ENCODE measurements at regions not wholly inside any gene's neighbourhood (a gene's known extent, or its start where the extent isn't known, plus 50 kb on each side); places are given as distances from the start of the nearest gene placed in this dataset.

DNA sequence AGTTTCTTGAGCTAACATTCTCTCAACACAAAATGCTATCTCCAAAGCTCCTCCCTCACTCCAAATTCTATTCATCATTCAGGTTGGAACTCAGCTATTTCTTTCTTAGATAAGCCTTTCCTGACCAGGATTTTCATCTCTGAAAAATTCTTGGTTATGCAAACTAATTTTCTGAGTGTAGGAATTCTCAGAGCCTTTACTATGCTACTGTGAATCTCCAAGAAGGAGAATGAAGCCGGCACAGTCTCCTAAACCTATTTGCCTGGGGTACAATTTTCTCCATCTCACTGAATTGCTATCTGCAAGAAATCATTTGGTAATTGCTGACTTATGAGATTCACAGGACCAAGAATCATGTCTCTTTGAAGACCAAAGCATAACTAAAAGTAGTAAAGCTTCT lies 325.9 kb upstream of the ESRRG start:
- TF ChIP-seq, protein P1, sequence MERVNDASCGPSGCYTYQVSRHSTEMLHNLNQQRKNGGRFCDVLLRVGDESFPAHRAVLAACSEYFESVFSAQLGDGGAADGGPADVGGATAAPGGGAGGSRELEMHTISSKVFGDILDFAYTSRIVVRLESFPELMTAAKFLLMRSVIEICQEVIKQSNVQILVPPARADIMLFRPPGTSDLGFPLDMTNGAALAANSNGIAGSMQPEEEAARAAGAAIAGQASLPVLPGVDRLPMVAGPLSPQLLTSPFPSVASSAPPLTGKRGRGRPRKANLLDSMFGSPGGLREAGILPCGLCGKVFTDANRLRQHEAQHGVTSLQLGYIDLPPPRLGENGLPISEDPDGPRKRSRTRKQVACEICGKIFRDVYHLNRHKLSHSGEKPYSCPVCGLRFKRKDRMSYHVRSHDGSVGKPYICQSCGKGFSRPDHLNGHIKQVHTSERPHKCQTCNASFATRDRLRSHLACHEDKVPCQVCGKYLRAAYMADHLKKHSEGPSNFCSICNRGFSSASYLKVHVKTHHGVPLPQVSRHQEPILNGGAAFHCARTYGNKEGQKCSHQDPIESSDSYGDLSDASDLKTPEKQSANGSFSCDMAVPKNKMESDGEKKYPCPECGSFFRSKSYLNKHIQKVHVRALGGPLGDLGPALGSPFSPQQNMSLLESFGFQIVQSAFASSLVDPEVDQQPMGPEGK (CRISPR knock-in tag; IDR thresholded peaks at IDR 0.05; ENCODE audit: borderline replicate concordance) = no peak
- TF ChIP-seq ZNF70 (CRISPR knock-in tag; IDR thresholded peaks at IDR 0.05) (no peak), ARNTL (CRISPR knock-in tag; IDR thresholded peaks at IDR 0.05; ENCODE audit: borderline replicate concordance, low read depth) (no peak), SNAI2 (CRISPR knock-in tag; IDR thresholded peaks at IDR 0.05) (no peak), ESRRG (CRISPR knock-in tag; IDR thresholded peaks at IDR 0.05) (no peak), CSDC2 (CRISPR knock-in tag; IDR thresholded peaks at IDR 0.05) (no peak), GLIS3 (CRISPR knock-in tag; IDR thresholded peaks at IDR 0.05) (no peak), ISL1 (CRISPR knock-in tag; IDR thresholded peaks at IDR 0.05) (no peak), RARB (CRISPR knock-in tag; IDR thresholded peaks at IDR 0.05) (no peak), TOX (CRISPR knock-in tag; IDR thresholded peaks at IDR 0.05; ENCODE audit: borderline replicate concordance) (no peak), ZFP3 (CRISPR knock-in tag; IDR thresholded peaks at IDR 0.05) (no peak)
- TF ChIP-seq, protein P2, sequence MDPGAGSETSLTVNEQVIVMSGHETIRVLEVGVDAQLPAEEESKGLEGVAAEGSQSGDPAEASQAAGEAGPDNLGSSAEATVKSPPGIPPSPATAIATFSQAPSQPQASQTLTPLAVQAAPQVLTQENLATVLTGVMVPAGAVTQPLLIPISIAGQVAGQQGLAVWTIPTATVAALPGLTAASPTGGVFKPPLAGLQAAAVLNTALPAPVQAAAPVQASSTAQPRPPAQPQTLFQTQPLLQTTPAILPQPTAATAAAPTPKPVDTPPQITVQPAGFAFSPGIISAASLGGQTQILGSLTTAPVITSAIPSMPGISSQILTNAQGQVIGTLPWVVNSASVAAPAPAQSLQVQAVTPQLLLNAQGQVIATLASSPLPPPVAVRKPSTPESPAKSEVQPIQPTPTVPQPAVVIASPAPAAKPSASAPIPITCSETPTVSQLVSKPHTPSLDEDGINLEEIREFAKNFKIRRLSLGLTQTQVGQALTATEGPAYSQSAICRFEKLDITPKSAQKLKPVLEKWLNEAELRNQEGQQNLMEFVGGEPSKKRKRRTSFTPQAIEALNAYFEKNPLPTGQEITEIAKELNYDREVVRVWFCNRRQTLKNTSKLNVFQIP (CRISPR knock-in tag; IDR thresholded peaks at IDR 0.05; ENCODE audit: borderline replicate concordance, low read depth) = no peak
- TF ChIP-seq, protein P3, sequence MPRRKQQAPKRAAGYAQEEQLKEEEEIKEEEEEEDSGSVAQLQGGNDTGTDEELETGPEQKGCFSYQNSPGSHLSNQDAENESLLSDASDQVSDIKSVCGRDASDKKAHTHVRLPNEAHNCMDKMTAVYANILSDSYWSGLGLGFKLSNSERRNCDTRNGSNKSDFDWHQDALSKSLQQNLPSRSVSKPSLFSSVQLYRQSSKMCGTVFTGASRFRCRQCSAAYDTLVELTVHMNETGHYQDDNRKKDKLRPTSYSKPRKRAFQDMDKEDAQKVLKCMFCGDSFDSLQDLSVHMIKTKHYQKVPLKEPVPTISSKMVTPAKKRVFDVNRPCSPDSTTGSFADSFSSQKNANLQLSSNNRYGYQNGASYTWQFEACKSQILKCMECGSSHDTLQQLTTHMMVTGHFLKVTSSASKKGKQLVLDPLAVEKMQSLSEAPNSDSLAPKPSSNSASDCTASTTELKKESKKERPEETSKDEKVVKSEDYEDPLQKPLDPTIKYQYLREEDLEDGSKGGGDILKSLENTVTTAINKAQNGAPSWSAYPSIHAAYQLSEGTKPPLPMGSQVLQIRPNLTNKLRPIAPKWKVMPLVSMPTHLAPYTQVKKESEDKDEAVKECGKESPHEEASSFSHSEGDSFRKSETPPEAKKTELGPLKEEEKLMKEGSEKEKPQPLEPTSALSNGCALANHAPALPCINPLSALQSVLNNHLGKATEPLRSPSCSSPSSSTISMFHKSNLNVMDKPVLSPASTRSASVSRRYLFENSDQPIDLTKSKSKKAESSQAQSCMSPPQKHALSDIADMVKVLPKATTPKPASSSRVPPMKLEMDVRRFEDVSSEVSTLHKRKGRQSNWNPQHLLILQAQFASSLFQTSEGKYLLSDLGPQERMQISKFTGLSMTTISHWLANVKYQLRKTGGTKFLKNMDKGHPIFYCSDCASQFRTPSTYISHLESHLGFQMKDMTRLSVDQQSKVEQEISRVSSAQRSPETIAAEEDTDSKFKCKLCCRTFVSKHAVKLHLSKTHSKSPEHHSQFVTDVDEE (CRISPR knock-in tag; IDR thresholded peaks at IDR 0.05) = no peak
- TF ChIP-seq, protein P4, sequence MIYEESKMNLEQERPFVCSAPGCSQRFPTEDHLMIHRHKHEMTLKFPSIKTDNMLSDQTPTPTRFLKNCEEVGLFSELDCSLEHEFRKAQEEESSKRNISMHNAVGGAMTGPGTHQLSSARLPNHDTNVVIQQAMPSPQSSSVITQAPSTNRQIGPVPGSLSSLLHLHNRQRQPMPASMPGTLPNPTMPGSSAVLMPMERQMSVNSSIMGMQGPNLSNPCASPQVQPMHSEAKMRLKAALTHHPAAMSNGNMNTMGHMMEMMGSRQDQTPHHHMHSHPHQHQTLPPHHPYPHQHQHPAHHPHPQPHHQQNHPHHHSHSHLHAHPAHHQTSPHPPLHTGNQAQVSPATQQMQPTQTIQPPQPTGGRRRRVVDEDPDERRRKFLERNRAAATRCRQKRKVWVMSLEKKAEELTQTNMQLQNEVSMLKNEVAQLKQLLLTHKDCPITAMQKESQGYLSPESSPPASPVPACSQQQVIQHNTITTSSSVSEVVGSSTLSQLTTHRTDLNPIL (CRISPR knock-in tag; IDR thresholded peaks at IDR 0.05; ENCODE audit: low read depth) = no peak

All from SK-N-SH treated with all-trans-retinoic acid at 6 μM for 48 hours (cell line).